Neural progenitor cell (in vitro differentiated cells): ENCODE measurements at regions not wholly inside any gene's neighbourhood (a gene's known extent, or its start where the extent isn't known, plus 50 kb on each side); places are given as distances from the start of the nearest gene placed in this dataset.

Experiments used
- DNase-seq: peaks from one replicate; pipeline ENCODE4 v3.0.0-alpha.2; 2016; ENCODE audit warnings: low spot score
- H2AFZ ChIP-seq: fragments of 200-600 bp; sonication (generic); replicated peaks from 2 replicates; pipeline ENCODE4 v1.6.1; 2016; ENCODE audit warnings: antibody characterized with exemption
- H3F3A ChIP-seq: fragments of 200-600 bp; sonication (generic); 2 replicates; pipeline ENCODE4 v1.6.1; 2016; ENCODE audit warnings: antibody characterized with exemption, low read depth
- H3K27ac ChIP-seq: fragments of 200-600 bp; sonication (generic); 2 replicates; pipeline ENCODE4 v1.5.1; 2016; ENCODE audit warnings: mild to moderate bottlenecking
- H3K27me3 ChIP-seq: fragments of 200-600 bp; sonication (generic); 2 replicates; pipeline ENCODE4 v1.6.1; 2016; ENCODE audit warnings: mild to moderate bottlenecking, moderate library complexity
- H3K36me3 ChIP-seq: fragments of 200-600 bp; sonication (generic); 2 replicates; pipeline ENCODE4 v1.5.1; 2016
- H3K4me1 ChIP-seq: fragments of 200-600 bp; sonication (generic); 2 replicates; pipeline ENCODE4 v1.6.1; 2016; ENCODE audit warnings: mixed run types
- H3K4me2 ChIP-seq: fragments of 200-600 bp; sonication (generic); 2 replicates; pipeline ENCODE4 v1.6.1; 2016
- H3K4me3 ChIP-seq: fragments of 200-600 bp; sonication (generic); 2 replicates; pipeline ENCODE4 v1.5.1; 2016
- H3K79me2 ChIP-seq: fragments of 200-600 bp; sonication (generic); 2 replicates; pipeline ENCODE4 v1.6.1; 2016; ENCODE audit warnings: low read depth
- H3K9ac ChIP-seq: fragments of 200-600 bp; sonication (generic); 2 replicates; pipeline ENCODE4 v1.6.1; 2016
- H3K9me3 ChIP-seq: fragments of 200-600 bp; sonication (generic); 2 replicates; pipeline ENCODE4 v1.5.1; 2016; ENCODE audit warnings: low read depth
- H4K20me1 ChIP-seq: fragments of 200-600 bp; sonication (generic); 2 replicates; pipeline ENCODE4 v1.6.1; 2016; ENCODE audit warnings: low read depth
- H3K27ac Mint-ChIP-seq: 3 replicates; pipeline ENCODE4 v1.8.0; 2021; ENCODE audit warnings: mixed read lengths
- H3K27me3 Mint-ChIP-seq: 2 replicates; pipeline ENCODE4 v1.8.0; 2022; ENCODE audit warnings: low read depth, mild to moderate bottlenecking, inconsistent platforms, moderate library complexity, mixed read lengths; ENCODE audit not compliant: insufficient read depth
- H3K36me3 Mint-ChIP-seq: 3 replicates; pipeline ENCODE4 v1.8.0; 2021; ENCODE audit warnings: mixed read lengths
- H3K4me1 Mint-ChIP-seq: 3 replicates; pipeline ENCODE4 v1.8.0; 2021; ENCODE audit warnings: mixed read lengths
- H3K4me3 Mint-ChIP-seq: 3 replicates; pipeline ENCODE4 v1.8.0; 2021; ENCODE audit warnings: mild to moderate bottlenecking, moderate library complexity, mixed read lengths
- H3K9me3 Mint-ChIP-seq: 3 replicates; pipeline ENCODE4 v1.8.0; 2020; ENCODE audit warnings: mixed read lengths
- CTCF ChIP-seq: fragments of 200-600 bp; sonication (generic); IDR thresholded peaks from 2 replicates; pipeline ENCODE4 v1.5.1; 2017; ENCODE audit warnings: antibody characterized with exemption, mild to moderate bottlenecking
- EZH2 ChIP-seq: fragments of 200-600 bp; sonication (generic); IDR thresholded peaks from 2 replicates; pipeline ENCODE4 v1.6.1; 2017; ENCODE audit warnings: antibody characterized with exemption, mild to moderate bottlenecking, moderate library complexity
- EZH2phosphoT487 ChIP-seq: fragments of 200-600 bp; sonication (generic); IDR thresholded peaks from 2 replicates; pipeline ENCODE4 v1.6.1; 2017; ENCODE audit warnings: antibody characterized with exemption

DNA sequence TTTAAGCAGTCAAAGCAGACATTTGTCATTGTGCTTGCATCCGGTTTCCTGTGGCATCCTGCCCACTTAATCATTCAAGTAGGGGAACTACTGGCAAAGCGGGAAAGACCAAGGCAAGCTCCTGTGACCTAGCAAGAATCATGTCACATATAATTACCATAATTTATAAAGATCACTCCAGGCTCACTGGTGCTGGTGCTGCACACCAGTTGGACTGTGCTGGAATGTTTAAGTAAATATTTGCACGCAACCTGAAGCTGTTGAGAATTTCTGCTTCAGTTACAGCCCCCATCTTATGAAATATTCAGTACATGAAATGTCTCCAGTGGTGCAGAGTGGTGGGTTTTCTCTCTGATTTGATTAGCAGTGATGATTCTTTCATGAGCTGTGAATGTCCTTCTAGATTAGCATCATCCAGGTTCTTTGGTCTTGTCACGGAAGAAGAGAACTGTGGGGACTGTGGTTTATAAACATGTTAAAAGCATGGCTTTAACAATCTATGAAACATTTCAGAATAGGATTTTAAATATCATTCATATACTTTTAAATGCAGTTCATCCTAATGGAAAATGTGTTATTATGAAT lies 621.3 kb upstream of the EPHA6 start:
- no peaks in the 10 kb centered on the region for H3K36me3 Mint-ChIP-seq
- H3K27ac Mint-ChIP-seq: no peak overlapping the region

DNA sequence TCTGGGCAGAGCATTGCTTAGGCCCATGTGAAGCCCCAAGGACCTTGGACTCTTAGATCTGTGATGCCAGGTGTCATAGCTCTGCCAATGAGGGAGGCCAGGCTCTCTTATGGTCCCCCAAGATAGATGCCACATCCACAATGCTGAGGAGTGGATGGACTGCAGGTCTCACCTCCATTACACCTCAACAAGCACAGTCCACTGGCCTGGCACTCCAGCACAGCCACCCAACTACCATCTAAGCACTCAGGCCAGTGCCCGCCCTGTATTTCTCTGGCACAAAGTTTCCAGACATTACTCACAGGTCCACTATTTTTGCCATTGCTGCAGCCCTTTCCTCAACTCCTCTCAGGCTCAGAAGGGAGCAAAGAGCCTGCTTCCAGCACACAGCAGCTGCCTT lies 613.5 kb upstream of the EPHA6 start:
- H4K20me1 ChIP-seq: no peaks in the 10 kb centered on the region
- no peaks in the 10 kb centered on the region for H3K9me3 Mint-ChIP-seq

More for the DNA sequence above, 621.3 kb upstream of the EPHA6 start:
- no peak for TF ChIP-seq EZH2phosphoT487
- no peak for TF ChIP-seq EZH2
- no peak for TF ChIP-seq CTCF
- H3K4me2 ChIP-seq: no peak overlapping the region
- H2AFZ ChIP-seq: no peak overlapping the region
- no peak overlapping the region for H3K27ac ChIP-seq
- no peak for DNase-seq
- H3K27me3 ChIP-seq: no peaks in the 10 kb centered on the region
- no peaks in the 10 kb centered on the region for H3K4me1 ChIP-seq
- no peaks in the 10 kb centered on the region for H3F3A ChIP-seq
- no peaks in the 10 kb centered on the region for H4K20me1 ChIP-seq
- Mint-ChIP-seq H3K9me3 (no peaks in the 10 kb centered on the region), H3K27me3 (no peaks in the 10 kb centered on the region), H3K4me1 (no peaks in the 10 kb centered on the region), H3K4me3 (no peak overlapping the region)
- no peaks in the 10 kb centered on the region for H3K79me2 ChIP-seq
- H3K9ac ChIP-seq: no peak overlapping the region
- no peaks in the 10 kb centered on the region for H3K9me3 ChIP-seq
- H3K36me3 ChIP-seq: no peaks in the 10 kb centered on the region
- H3K4me3 ChIP-seq: no peak overlapping the region

GRCh38 chr3:96201463-96201862 lies 612.9 kb upstream of the EPHA6 start:
- no peak overlapping the region for H3K4me3 ChIP-seq
- no peaks in the 10 kb centered on the region for H3K36me3 ChIP-seq
- no peaks in the 10 kb centered on the region for H3K27me3 Mint-ChIP-seq
- no peak overlapping the region for H3K27ac Mint-ChIP-seq
- no peaks in the 10 kb centered on the region for H3F3A ChIP-seq
- H3K4me3 Mint-ChIP-seq: no peak overlapping the region
- TF ChIP-seq EZH2phosphoT487: no peak
- TF ChIP-seq EZH2: no peak
- TF ChIP-seq CTCF: no peak
- no peak overlapping the region for H3K9ac ChIP-seq
- no peak for DNase-seq
- no peaks in the 10 kb centered on the region for H4K20me1 ChIP-seq
- H3K9me3 ChIP-seq: no peaks in the 10 kb centered on the region
- no peaks in the 10 kb centered on the region for H3K36me3 Mint-ChIP-seq
- H3K27me3 ChIP-seq: no peaks in the 10 kb centered on the region
- no peaks in the 10 kb centered on the region for H3K4me1 ChIP-seq
- H3K4me2 ChIP-seq: no peak overlapping the region
- no peak overlapping the region for H3K27ac ChIP-seq
- H3K9me3 Mint-ChIP-seq: no peaks in the 10 kb centered on the region
- H3K4me1 Mint-ChIP-seq: no peaks in the 10 kb centered on the region
- no peaks in the 10 kb centered on the region for H3K79me2 ChIP-seq
- no peak overlapping the region for H2AFZ ChIP-seq

More for the DNA sequence above, 613.5 kb upstream of the EPHA6 start:
- no peak overlapping the region for H3K27ac ChIP-seq
- no peaks in the 10 kb centered on the region for H3K79me2 ChIP-seq
- H3K9me3 ChIP-seq: no peaks in the 10 kb centered on the region
- H2AFZ ChIP-seq: no peak overlapping the region
- no peaks in the 10 kb centered on the region for H3F3A ChIP-seq
- no peak overlapping the region for H3K4me2 ChIP-seq
- H3K36me3 ChIP-seq: no peaks in the 10 kb centered on the region
- H3K27me3 ChIP-seq: no peaks in the 10 kb centered on the region
- DNase-seq: no peak
- TF ChIP-seq EZH2phosphoT487 (no peak), CTCF (no peak), EZH2 (no peak)
- Mint-ChIP-seq H3K4me1 (no peaks in the 10 kb centered on the region), H3K27me3 (no peaks in the 10 kb centered on the region), H3K36me3 (no peaks in the 10 kb centered on the region), H3K27ac (no peak overlapping the region), H3K4me3 (no peak overlapping the region)
- H3K4me3 ChIP-seq: no peak overlapping the region
- no peaks in the 10 kb centered on the region for H3K4me1 ChIP-seq
- H3K9ac ChIP-seq: no peak overlapping the region
